ENCODE measurements at regions not wholly inside any gene's neighbourhood (a gene's known extent, or its start where the extent isn't known, plus 50 kb on each side); places are given as distances from the start of the nearest gene placed in this dataset.
"Not testable (repeated sequence)": the region's sequence is repeated elsewhere in the genome, so short reads cannot be mapped to it uniquely, and the experiment has no call there.

DNA sequence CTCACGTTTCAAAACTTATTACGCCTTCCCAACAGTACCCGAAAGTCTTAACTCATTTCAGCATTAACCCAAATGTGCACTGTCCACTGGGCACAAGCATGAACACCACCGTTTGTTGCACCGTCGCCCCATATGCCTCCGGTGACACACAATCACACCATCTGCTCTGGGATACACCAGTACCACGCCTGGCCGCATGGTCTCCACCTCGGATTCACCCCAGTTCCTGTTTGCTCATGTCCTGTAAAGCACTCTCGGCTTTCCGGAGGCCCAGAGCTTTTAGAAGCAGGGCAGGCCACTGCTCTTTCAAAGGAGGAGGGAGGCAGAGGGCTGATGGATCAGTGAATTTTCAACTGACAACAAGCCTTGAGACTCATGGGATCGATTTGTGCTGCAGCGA, 1570.0 kb upstream of the DEFB115 start:
- intact Hi-C loops (cut with DNase I), result no loop called here
- ATAC-seq (ENCODE audit: poor library complexity) (no peak), DNase-seq (no peak)

DNA sequence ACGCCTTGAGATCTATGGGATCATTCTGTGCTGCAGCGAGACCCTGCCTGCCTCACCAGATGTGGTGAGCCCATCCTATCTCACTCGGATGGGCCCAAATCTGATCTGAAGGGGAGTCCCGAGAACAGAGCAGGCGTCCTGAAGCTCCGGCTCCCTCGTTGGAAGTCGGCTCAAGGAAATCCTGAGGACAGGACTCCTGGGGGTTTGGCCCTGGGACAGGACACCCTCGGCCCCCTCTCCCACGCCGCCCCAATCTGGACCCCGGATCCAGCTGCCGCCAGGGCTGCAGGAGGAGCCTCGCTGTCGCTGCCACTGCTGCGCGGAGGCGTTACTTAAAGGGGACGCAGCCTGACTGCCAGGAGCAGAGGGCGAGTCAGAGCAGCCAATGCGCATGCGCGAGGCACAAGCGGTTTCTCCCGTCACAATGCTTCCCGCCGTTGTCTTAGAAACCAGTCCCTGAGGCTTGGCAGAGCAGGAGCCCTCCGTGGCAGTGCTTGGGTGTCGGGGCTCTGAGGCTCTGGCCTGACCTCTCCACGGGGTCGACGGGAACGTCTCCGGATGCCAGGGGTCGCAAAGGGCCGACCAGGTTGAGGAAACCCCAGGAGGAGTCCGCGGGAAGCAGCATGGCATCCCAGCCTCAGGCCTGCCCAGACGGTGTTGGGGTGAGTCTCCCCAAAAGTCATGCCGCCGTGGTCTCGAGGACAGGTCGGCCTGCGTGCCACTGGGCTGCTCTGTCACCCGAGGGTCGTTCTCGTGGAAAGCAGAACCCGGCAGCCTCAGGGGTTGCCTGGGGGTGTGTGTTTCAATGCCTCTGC, 1567.8 kb upstream of the DEFB115 start:
- DNase-seq, result peak; percentile 47
- intact Hi-C loops (cut with DNase I), result no loop called here
- ATAC-seq (ENCODE audit: poor library complexity), result peak; percentile 45

DNA sequence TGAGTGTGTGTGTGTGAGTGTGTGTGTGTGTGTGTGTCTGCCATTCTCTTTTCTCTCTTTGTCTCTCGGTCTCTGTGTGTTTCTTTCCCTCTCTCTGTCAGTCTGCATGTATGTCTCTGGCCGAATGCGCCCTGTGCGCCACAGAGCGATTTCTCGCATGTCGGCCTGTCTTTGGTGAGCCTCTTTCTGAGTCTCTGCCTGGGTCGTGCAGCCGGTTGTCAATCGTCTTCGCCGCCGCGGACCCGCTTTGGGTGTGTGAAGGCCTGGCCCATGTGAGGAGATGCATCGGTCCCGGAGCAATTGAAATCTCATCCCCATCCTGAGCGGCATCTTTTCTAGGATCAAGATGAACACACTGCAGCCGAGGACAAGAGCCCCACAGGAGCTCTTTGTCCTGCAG, 1567.2 kb upstream of the DEFB115 start:
- ATAC-seq (ENCODE audit: poor library complexity) (no peak), DNase-seq (no peak)
- intact Hi-C loops (cut with DNase I), result no loop called here

DNA sequence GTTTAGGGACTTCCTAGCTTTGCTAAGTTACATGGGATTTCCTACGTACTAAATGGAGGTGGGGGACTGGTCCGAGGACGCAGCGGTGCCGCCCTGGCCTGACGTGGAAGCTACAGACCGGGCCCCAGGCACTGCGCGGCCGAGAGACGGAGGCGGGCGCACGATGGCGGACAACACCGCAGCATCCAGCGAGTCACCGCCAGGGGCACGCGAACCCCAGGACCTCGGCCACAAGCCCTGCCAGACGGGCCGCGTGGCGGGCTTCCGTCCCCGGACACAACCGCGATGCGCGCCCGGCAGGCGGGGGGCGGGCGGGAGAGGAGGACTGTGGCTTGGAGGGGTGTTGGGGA, 1516.9 kb upstream of the DEFB115 start:
- DNase-seq (no peak), ATAC-seq (ENCODE audit: poor library complexity) (no peak)
- intact Hi-C loops (cut with DNase I), result no loop called here

DNA sequence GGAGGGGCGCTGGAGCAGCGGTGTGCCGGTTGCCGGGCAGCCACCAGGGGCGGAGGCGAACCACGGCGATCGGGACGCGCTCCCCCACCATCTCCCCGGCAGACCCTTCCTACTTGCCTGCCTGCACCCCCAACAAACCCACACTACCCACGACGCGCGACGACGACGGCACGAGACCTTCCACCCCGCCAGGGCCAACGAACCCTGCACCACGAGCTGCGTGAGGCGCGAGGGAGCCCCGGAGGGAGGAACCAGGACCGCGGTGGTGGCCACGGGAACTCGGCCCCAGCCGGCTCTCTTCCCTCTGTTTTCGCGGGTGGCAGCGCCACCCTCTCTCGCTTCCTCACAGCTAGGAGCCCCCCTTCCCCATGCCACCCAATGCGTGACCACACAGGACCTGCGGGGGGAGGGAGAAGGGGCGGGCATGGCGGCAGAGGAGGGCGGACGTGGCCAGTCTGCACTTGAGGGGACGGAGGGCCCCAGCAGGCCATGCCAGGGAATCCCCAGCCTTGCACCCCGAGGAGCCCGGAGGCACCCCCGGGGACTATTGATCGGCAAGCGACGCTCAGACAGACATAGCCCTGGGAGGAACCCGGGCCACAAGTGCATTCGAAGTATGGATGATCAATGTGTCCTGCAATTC, 1516.4 kb upstream of the DEFB115 start:
- ATAC-seq (ENCODE audit: poor library complexity), result no peak

DNA sequence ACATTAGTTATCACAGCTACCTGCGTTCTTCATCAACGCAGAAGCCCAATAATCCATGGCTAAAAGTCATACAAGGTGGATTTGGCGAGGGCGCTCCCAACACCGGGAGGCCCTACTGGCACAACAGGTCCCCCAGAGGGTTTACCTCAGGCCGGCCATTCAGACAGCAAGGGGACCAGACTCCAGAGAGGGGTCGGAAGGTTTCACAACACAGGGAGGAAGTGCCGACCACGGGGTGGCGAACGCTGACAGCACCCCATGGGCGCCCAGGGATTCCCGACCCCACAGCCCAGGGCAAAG, 1515.9 kb upstream of the DEFB115 start:
- DNase-seq (no peak), ATAC-seq (ENCODE audit: poor library complexity) (no peak)
- intact Hi-C loops (cut with DNase I), result no loop called here

More for the DNA sequence above, 1516.4 kb upstream of the DEFB115 start:
- no peak for DNase-seq
- intact Hi-C loops (cut with DNase I), result no loop called here

DNA sequence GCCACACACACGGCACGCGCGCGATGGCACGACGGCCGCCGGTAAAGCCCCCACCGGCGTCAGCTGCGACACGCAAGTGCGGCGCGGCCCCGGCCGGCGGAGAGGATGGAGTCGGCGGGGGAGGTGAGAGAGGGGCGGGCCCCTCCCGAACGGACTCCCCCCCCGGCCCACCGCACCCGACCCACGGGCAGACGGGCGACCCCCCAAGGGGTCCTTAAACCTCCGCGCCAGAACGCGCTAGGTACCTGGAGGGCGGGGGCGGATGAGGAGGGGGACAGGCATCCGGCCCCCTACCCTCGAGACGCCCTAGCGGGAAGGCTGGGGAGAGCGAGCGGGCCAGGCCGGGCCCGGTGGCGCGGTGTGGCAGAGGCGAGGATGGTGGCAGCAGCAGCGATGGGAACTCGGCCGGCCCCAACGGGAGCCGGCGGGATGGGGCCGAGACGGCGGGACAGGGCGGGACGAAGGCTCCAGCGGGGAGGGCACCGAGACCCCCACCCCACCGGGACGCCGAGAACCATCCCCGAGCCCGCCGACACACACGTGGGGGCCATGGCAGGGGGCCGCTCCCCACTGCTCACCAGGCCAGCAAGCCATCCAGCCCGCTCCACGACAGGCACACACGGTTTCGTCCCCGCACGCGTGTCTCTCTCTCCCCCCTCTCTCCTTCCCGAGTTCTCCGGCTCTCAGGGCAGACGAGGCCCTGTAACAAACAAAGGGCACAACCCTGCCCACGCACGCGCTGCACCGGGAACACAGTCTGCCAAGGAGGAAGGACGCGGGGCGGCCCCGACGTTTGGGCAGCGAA, 1515.4 kb upstream of the DEFB115 start:
- no peak for ATAC-seq (ENCODE audit: poor library complexity)
- DNase-seq, result peak; percentile 24
- intact Hi-C loops (cut with DNase I), result no loop called here

DNA sequence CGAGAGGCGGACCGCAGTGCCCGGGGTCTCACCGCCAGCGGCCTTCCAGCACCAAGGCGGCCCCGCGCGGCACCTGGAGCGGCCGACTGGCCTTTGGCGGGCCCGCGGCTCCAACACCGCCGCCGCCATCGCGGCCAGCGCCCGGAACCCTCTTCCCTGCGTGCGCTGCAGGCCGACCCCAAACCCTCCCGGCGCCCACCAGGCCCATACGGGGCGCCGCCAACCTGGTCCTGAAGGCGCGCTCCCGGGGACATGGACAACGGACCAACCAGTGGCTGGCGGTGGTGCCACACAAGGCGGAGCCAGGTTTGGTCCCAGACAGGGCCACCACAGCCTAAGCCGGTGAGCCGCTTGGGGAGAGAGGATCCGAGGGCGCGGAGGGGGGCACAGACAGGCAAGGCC, 1514.8 kb upstream of the DEFB115 start:
- no peak for DNase-seq
- no peak for ATAC-seq (ENCODE audit: poor library complexity)
- intact Hi-C loops (cut with DNase I), result no loop called here

DNA sequence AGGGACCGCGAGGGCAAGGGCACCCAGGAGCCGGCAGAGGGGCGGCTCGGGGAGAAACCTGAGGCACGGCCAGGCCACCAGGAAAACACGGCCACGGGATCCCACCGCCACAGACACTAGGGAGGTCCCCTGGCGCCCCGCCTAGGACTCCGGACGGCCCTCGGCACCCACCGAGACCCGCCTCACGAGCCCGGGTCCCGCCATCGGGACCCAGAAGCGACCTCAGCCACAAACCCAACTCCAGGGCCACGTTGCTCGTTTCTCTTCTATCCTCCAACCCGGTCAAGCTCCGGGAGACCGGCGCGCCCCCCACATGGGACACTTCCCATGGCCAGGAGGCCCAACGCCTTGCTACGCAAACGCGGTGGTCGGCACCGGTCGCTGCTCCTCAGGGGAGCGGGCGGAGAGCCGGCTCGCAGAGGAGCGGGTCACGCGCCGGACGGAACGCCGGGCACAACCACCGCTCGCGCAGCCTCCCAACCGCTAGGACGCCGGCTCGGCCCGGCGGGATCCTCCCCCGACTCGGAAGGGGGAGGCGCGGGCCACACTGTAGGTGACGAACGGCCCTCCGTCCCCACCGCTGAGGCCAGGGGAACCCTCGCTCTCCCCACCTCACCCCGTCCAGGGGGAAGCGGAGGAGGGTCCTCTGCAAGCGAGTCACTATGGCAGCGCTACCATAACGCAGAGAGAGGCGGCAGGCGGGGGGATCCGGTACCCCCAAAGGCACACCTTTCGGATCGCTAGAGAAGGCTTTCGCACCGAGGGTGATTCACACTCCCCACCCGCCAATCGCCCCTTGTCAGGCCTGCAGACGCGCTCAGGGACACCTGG, 1514.1 kb upstream of the DEFB115 start:
- intact Hi-C loops (cut with DNase I), result no loop called here
- ATAC-seq (ENCODE audit: poor library complexity), result no peak
- DNase-seq, result peak; percentile 37

DNA sequence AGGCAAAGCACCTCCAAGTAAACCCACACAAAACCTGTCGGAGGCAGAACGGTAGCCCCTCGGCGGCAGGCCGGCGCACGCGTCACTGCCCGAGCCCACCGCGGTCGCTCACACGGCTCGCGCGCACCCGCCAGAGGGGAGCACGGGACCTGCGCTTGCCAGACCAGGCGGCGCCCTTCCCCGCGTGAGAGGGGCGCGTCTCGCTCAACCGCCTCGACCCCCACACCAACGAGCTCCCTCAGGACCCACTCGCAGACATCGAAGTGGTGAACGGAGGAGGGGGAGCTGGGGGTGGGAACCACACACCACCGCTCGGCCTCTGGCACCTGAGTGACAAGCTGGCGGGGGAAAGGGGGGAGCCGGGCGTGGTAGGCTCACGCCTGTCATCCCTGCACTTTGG, 1513.4 kb upstream of the DEFB115 start:
- ATAC-seq (ENCODE audit: poor library complexity) (no peak), DNase-seq (no peak)
- intact Hi-C loops (cut with DNase I), result no loop called here

DNA sequence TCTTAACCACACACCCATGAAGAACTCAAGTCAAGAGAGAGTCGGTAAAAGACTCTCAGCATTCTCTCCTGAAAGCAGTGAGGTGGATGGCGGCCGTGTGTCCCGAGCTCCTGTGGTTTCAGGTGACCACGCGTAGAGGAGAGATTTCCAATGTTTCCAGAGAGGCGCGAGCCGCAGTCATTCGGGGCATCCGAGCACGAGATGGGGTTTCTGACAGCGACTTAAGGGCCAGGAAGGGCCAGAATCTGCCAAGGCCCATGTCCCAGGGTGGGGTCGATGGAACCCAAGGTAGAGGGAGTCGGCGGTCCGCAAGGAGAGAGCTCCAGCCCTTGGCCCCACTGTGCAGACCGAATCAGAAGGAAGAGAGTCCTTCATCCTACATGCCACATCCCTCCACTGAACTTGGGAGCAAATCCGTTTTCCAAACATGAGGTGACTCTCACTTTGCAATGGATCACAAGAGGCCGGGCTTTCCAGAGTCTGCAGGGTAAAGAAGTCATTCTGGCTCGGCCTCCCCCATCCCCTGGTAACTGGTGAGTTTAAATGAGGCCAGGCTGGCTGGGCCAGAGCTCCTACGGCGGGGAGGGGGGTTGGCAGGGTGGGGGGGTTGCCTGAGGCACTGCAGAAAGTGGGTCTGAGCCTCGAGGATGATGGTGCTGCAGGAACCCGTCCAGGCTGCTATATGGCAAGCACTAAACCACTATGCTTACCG, 1511.8 kb upstream of the DEFB115 start:
- ATAC-seq (ENCODE audit: poor library complexity); intact Hi-C loops (cut with DNase I); DNase-seq: not testable (repeated sequence)

DNA sequence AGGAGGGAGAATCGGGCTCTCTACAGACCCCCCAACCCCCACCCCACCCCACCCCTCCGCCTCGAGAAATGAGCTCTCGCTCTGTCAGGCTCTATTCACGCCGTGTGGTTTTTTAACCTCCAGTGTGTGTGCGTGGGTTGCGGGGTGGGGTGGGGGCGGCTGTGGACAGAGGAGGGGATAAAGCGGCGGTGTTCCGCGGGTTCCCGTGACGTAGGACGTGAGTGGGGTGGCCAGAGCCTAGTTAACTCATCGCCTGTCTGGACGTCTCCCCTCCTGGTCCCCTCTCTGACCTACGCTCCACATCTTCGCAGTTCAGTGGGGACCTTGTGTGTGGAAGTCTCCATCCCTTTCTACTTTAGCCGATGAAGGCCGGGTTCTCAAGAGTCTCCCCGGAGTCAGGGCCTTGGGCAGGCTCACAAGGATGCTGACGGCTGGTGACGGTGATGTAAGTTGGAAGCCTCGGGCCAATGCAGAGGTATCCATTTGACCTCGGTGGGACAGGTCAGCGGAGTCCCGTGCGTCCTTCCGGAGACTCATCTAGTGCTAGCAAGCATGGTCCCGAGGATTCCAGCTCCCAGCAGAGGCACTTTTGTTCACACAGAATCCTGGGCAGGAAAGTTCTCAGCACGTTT, 1507.1 kb upstream of the DEFB115 start:
- DNase-seq (no peak), ATAC-seq (ENCODE audit: poor library complexity) (no peak)
- intact Hi-C loops (cut with DNase I), result no loop called here

DNA sequence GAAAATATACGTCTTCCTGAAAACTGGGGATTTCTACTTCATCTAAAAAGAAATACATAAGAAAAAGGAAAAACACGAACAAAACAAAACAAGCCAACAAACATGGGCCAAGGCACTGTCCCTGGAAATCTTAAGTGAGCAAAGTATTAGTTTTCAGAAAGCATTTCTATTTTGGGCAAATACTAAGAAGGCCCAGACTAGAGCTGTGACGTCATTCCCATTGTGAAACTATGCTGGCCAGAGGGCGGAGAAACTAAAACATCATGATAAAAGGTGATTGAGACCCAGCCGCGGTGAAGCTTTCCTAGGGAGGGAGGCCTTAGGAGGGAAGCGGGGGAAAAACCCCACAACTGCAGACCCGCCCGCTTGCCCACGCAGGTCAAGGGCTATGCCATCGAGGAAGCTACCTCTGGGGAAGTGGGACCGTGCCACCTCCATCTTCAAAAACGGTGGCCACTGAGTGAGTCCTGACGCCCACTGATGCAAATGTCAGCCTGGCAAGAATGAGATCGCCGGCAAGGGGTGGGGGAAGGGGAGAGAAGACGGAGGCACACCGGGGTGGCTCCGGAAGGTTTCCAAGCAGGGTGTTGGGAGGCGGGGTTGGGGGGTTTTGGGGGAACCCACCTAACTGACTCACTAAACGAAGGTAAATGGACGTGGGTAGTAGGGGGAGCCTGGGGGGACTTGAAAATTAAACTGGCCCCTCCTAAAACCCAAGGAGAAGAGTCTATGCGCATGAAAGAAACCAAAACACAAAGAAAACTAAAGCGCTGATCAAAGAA, 1504.6 kb upstream of the DEFB115 start:
- intact Hi-C loops (cut with DNase I); DNase-seq; ATAC-seq (ENCODE audit: poor library complexity): not testable (repeated sequence)

DNA sequence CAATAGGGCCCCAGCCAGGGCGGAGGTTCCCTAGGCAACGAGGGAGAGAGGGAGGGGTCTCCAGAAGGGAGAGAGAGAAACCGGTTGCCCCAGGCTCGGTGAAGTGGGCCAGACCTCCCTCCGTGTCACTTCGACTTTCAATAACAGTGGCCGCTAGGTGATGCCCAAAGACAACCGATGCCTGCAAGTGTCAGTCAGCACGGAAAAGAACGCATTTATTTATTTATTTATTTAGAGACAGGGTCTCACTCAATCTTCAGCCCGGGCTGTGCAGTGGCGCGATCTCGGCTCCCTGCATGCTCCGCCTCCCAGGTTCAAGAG, 1504.1 kb upstream of the DEFB115 start:
- intact Hi-C loops (cut with DNase I); ATAC-seq (ENCODE audit: poor library complexity); DNase-seq: not testable (repeated sequence)

DNA sequence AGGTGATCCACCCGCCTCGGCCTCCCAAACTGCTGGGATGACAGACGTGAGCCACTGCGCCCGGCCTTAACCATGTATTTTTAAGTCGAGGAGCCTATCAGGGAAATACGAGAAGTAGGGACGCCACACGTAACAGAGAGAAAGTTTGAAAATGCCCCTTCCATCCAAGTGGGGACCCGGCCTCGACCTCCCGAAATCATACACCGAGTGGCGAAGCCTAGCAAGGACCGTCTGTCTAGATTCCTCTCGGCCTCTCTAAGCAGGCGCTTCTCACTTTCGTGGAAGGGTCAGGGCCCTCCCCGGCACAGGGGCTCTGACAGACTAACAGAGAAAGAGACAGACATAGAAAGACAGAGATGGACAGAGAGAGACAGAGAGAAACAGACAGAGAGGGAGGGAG, 1503.6 kb upstream of the DEFB115 start:
- intact Hi-C loops (cut with DNase I); ATAC-seq (ENCODE audit: poor library complexity); DNase-seq: not testable (repeated sequence)

DNA sequence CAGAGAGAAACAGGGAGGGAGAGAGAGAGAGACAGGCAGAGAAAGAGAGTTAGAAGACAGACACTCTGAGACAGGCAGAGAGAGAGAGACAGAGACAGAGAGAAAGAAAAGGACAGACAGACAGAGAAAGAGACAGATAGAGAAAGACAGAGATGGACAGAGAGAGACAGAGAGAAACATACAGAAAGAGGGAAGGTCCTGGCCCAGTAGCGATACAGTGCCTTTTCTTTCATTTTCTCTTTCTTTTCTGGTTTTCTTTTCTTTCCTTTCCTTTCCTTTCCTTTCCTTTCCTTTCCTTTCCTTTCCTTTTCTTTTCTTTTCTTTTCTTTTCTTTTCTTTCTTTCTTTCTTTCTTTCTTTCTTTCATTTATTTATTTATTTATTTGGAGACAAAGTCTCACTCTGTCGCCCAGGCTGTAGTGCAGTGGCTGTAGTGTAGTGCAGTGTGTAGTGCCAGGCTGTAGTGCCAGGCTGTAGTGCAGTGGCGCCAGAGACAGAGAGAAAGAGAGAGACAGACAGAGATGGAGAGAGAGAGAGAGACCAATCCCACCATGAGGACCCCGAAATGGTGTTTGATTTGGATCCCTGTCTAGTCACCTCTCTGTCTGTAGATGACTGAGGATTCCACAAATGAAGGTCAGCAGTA, 1501.5 kb upstream of the DEFB115 start:
- intact Hi-C loops (cut with DNase I); DNase-seq: not testable (repeated sequence)

DNA sequence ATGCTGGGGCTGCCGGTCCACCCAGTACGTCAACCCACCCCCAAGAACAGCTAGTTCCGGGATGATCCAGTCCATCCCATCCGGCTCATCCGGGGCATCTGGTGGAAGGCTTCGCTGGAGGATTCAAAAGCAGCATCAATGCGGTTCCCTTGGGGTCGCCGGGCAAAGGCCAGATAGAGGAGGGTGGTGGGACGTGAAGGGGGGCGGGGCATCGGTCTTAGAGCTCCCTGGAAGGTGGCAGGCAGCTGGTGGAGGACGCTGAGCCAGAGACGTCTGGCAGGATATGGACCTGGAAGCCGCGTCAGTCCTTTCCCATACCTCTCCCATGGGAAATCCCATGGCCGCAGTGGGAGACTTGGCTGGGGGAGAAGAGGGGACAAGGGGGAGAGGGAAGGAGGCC, 1500.8 kb upstream of the DEFB115 start:
- ATAC-seq (ENCODE audit: poor library complexity) (no peak), DNase-seq (no peak)
- intact Hi-C loops (cut with DNase I), result no loop called here

More for the DNA sequence above, 1501.5 kb upstream of the DEFB115 start:
- not testable (repeated sequence) for ATAC-seq (ENCODE audit: poor library complexity)
